NCI-H510A (cell line): ENCODE measurements at regions not wholly inside any gene's neighbourhood (a gene's known extent, or its start where the extent isn't known, plus 50 kb on each side); places are given as distances from the start of the nearest gene placed in this dataset.

Experiments used
- DNase-seq: peaks from one replicate; lab custom pipeline; 2025; lab: John Stamatoyannopoulos, UW

GRCh38 chr4:24054910-24055309, 165.1 kb upstream of the PPARGC1A start:
- no peak for DNase-seq

GRCh38 chr4:24053934-24054333, 164.1 kb upstream of the PPARGC1A start:
- DNase-seq: no peak

GRCh38 chr4:24044610-24045589, 155.1 kb upstream of the PPARGC1A start:
- no peak for DNase-seq

- DNase-seq: no peak
Measured at GRCh38 chr4:24042094-24042493, 152.2 kb upstream of the PPARGC1A start.

- DNase-seq: no peak
Measured at GRCh38 chr4:24040811-24041210, 151.0 kb upstream of the PPARGC1A start.

GRCh38 chr4:24033626-24034025, 143.8 kb upstream of the PPARGC1A start:
- no peak for DNase-seq

GRCh38 chr4:24032371-24032989, 142.6 kb upstream of the PPARGC1A start:
- no peak for DNase-seq

GRCh38 chr4:24026596-24026995, 136.7 kb upstream of the PPARGC1A start:
- DNase-seq: no peak

- no peak for DNase-seq
Measured at GRCh38 chr4:24024605-24025004, 134.8 kb upstream of the PPARGC1A start.

- DNase-seq: no peak
Measured at GRCh38 chr4:24024157-24024556, 134.3 kb upstream of the PPARGC1A start.

GRCh38 chr4:24015782-24016181, 125.9 kb upstream of the PPARGC1A start:
- no peak for DNase-seq

- no peak for DNase-seq
Measured at GRCh38 chr4:24013668-24014422, 124.0 kb upstream of the PPARGC1A start.

GRCh38 chr4:24010994-24011393, 121.1 kb upstream of the PPARGC1A start:
- DNase-seq: no peak

- no peak for DNase-seq
Measured at GRCh38 chr4:24010573-24010972, 120.7 kb upstream of the PPARGC1A start.

GRCh38 chr4:24007860-24008261, 118.0 kb upstream of the PPARGC1A start:
- DNase-seq: no peak

GRCh38 chr4:24006269-24006668, 116.4 kb upstream of the PPARGC1A start:
- no peak for DNase-seq

- no peak for DNase-seq
Measured at GRCh38 chr4:24003926-24004325, 114.1 kb upstream of the PPARGC1A start.

- DNase-seq: no peak
Measured at GRCh38 chr4:24003496-24003895, 113.6 kb upstream of the PPARGC1A start.

- DNase-seq: no peak
Measured at GRCh38 chr4:24002330-24002966, 112.6 kb upstream of the PPARGC1A start.

GRCh38 chr4:24001486-24002329, 111.9 kb upstream of the PPARGC1A start:
- DNase-seq: no peak

- no peak for DNase-seq
Measured at GRCh38 chr4:24000470-24000831, 110.6 kb upstream of the PPARGC1A start.
